HepG2 (cell line): ENCODE measurements at regions not wholly inside any gene's neighbourhood (a gene's known extent, or its start where the extent isn't known, plus 50 kb on each side); places are given as distances from the start of the nearest gene placed in this dataset.

Experiments
- ATAC-seq: fragments of 200-7000 bp; cut with Tn5 transposase; 3 replicates; pipeline ENCODE4 v1.9.1; 2020; ENCODE audit warnings: mild to moderate bottlenecking, moderate library complexity
- BruUV-seq: library from RNA; stranded (reverse); fragments of 400-500 nt; replicated peaks from 2 replicates; lab custom pipeline; 2021; lab: Mats Ljungman, UMichigan
- CTCF ChIA-PET: fragments of 300-600 bp; formaldehyde crosslinking; extraction: SDS; loops from one replicate; lab custom pipeline; 2021; ENCODE audit warnings: low total read pairs, inconsistent platforms, low intra/inter-chr PET ratio; lab: Yijun Ruan, JAX
- POLR2A ChIA-PET: fragments of 350-600 bp; sonication (Branson Sonifier 250); formaldehyde crosslinking; loops from one replicate; lab custom pipeline; 2020; ENCODE audit warnings: antibody characterized with exemption, inconsistent platforms; lab: Yijun Ruan, JAX
- DNase-seq: peaks from one replicate; pipeline ENCODE4 v3.0.0-alpha.2; 2015; ENCODE audit warnings: low spot score
- FAIRE-seq: peaks from 3 replicates; lab custom pipeline; 2011; peaks lifted over from hg19 to GRCh38; lab: Jason Lieb, UNC
- H2AFZ ChIP-seq: one replicate; pipeline ENCODE4 v1.6.1; 2011; ENCODE audit warnings: low read length, inconsistent platforms
- H3K27ac ChIP-seq: fragments of 300-600 bp; 3 replicates; pipeline ENCODE4 v1.8.0; 2011; ENCODE audit warnings: mixed run types, mild to moderate bottlenecking, mixed read lengths, low read length, inconsistent platforms; ENCODE audit not compliant: insufficient read depth; ENCODE audit errors: extremely low read length
- H3K27me3 ChIP-seq, 2 experiments: fragments of 200-600 bp in 1 of 2; 2 replicates in 1 of 2; 3 replicates in 1 of 2; pipeline versions ENCODE4 v1.6.0 to v1.8.0; 2011; ENCODE audit warnings: low read length in 2 of 2, mild to moderate bottlenecking in 2 of 2, moderate library complexity in 2 of 2, inconsistent platforms in 1 of 2; ENCODE audit not compliant: insufficient read depth in 2 of 2, control insufficient read depth in 1 of 2
- H3K36me3 ChIP-seq, 2 experiments: fragments of 200-600 bp in 1 of 2; replicated peaks in 1 of 2; 2 replicates in 1 of 2; 3 replicates in 1 of 2; pipeline versions ENCODE4 v1.5.1 to v1.8.0; 2011; ENCODE audit warnings: low read length in 2 of 2, inconsistent platforms in 1 of 2; ENCODE audit not compliant: insufficient read depth in 2 of 2, control insufficient read depth in 1 of 2
- H3K4me1 ChIP-seq: 2 replicates; pipeline ENCODE4 v1.5.1; 2012; ENCODE audit warnings: low read length, inconsistent platforms; ENCODE audit not compliant: insufficient read depth
- H3K4me2 ChIP-seq: 2 replicates; pipeline ENCODE4 v1.6.0; 2011; ENCODE audit warnings: low read depth, low read length, inconsistent platforms
- H3K4me3 ChIP-seq, 3 experiments: fragments of 200-600 bp in 1 of 3; sonication (generic), shearing (Covaris generic) in 1 of 3; replicated peaks in 1 of 3; 2 replicates each; pipeline ENCODE4 v1.5.1; 2011 to 2016; ENCODE audit warnings: low read length in 3 of 3, inconsistent platforms in 2 of 3, low read depth in 2 of 3, mild to moderate bottlenecking in 2 of 3, control low read depth in 1 of 3, mixed read lengths in 1 of 3; ENCODE audit not compliant: insufficient read depth in 1 of 3
- H3K79me2 ChIP-seq: one replicate; pipeline ENCODE4 v1.6.1; 2011; ENCODE audit warnings: low read length, inconsistent platforms; ENCODE audit not compliant: insufficient read depth
- H3K9ac ChIP-seq: 2 replicates; pipeline ENCODE4 v1.6.0; 2011; ENCODE audit warnings: mild to moderate bottlenecking, low read depth, low read length, inconsistent platforms; ENCODE audit not compliant: insufficient read depth
- H3K9me3 ChIP-seq: 2 replicates; pipeline ENCODE4 v1.5.1; 2012; ENCODE audit warnings: mild to moderate bottlenecking, low read length
- H4K20me1 ChIP-seq: 2 replicates; pipeline ENCODE4 v1.6.0; 2011; ENCODE audit warnings: inconsistent platforms, mild to moderate bottlenecking, low read length, moderate library complexity; ENCODE audit not compliant: insufficient read depth
- NAIF1 ChIP-seq: sonication (generic); formaldehyde crosslinking; IDR thresholded peaks from 2 replicates; pipeline ENCODE4 v1.5.0; 2020; ENCODE audit warnings: mild to moderate bottlenecking, missing genetic modification reagents, borderline replicate concordance
- RAD51 ChIP-seq: fragments of 450-650 bp; IDR thresholded peaks from 2 replicates; pipeline ENCODE4 v1.6.1; 2016; ENCODE audit warnings: borderline replicate concordance
- ZNF607 ChIP-seq: sonication (generic); formaldehyde crosslinking; IDR thresholded peaks from 2 replicates; pipeline ENCODE4 v1.5.1; 2020; ENCODE audit warnings: missing genetic modification reagents, mild to moderate bottlenecking, borderline replicate concordance
- ZNF768 ChIP-seq: sonication (generic); formaldehyde crosslinking; IDR thresholded peaks from 2 replicates; pipeline ENCODE4 v1.4.0; 2020; ENCODE audit warnings: missing genetic modification reagents
- WGBS: methylation state at CpG from one replicate; pipeline ENCODE4 v1.1.6; 2017; ENCODE audit warnings: low lambda C conversion rate; 5-methylcytosine and 5-hydroxymethylcytosine counted together
- in situ Hi-C: cut with HindIII; loops from 2 replicates; pipeline ENCODE4 v1.10.0; 2017; ENCODE audit warnings: low pct_unique_long_range_greater_than_20kb; ENCODE audit not compliant: extremely low pct_ligation_motif_present
- intact Hi-C: fragments of 100-400 bp; cut with micrococcal nuclease; formaldehyde crosslinking; loops from one replicate; pipeline ENCODE4 v1.10.0; 2022; ENCODE audit not compliant: unreplicated experiment
- TF ChIP-seq, protein P1 (sequence below), 2 experiments: sonication (generic) in 1 of 2; formaldehyde crosslinking in 1 of 2; IDR thresholded peaks; 2 replicates each; pipeline versions ENCODE4 v1.5.1 to v1.6.1; 2011 to 2020; ENCODE audit warnings: borderline replicate concordance in 1 of 2, low read depth in 1 of 2, low read length in 1 of 2, mild to moderate bottlenecking in 1 of 2, missing genetic modification reagents in 1 of 2, moderate library complexity in 1 of 2

DNA sequence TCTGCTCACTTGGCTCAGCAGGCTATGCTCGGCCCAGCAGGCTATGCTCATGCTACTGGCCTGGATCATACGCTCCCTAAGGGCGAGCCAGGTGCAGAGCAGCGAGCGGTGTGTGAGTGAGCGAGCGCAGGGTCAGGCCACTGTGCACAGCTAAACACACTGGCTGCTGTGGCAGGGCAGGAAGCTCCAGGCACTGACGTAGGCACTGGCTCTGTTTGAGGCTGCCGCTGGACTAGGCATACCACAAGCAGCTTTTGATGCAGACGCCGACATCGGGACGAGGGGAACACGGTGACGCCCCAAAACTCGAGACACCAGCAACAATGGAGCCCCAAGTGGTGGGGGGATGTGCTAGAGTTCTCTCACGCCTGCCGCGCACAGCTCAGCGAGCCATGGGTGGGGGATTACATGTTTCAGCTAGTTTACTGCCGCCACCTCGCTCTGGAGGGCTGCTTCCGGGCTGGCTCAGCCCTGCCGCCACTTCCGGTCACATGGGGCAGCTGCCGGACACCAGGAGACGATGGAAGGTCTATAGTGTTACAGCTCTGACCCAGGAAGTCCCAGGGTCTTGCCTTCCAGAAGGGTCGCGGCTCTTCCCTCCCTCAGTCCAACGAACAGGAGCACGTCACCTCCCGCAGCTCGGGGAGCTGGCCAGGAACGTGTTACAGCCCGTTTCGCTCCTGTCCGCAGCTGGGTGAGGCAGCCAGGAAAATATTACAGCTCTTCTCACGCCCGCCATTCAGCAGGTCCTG is 1176.9 kb upstream of the LRRTM1 start (continued):
- TF ChIP-seq, protein P1, sequence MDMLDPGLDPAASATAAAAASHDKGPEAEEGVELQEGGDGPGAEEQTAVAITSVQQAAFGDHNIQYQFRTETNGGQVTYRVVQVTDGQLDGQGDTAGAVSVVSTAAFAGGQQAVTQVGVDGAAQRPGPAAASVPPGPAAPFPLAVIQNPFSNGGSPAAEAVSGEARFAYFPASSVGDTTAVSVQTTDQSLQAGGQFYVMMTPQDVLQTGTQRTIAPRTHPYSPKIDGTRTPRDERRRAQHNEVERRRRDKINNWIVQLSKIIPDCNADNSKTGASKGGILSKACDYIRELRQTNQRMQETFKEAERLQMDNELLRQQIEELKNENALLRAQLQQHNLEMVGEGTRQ (IDR thresholded peaks at IDR 0.05; ENCODE audit: low read depth, low read length): no peak
- TF ChIP-seq, protein P1 (CRISPR knock-in tag; IDR thresholded peaks at IDR 0.05; ENCODE audit: borderline replicate concordance): peak; percentile 19; the same call in 1 of the 2 replicates
- TF ChIP-seq, all 625 proteins: peak for 5

DNA sequence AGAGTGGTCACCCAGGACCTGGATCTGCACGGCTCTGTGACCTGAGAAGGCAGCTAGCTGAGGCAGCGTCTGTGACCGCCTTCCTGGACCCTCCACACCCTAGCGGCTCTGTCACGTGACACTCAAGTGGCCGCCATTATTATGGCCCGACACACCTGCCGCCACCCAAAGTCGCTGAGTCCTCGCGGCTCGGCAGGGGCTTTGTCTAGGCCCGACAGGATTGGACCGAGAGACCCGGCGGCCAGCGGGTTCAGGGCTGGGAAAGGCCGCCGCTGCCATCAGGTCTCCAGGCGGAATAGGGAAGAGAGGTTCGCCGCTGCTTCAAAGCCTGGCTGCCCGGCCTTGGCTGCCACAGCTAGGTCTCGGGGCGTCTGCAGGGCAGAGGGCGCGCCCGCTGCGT is 1162.5 kb upstream of the LRRTM1 start:
- ATAC-seq (no peak), DNase-seq (no peak), FAIRE-seq (no peak)
- TF ChIP-seq NAIF1 (no peak), RAD51 (peak; percentile 70; the same call in 1 of the 2 replicates), ZNF768 (peak; percentile 14; the same call in 1 of the 2 replicates), ZNF607 (CRISPR knock-in tag) (no peak)
- Histone ChIP-seq H3K79me2 (no peaks in the 10 kb centered on the region), H3K4me3 (no peak overlapping the region), H3K27ac (no peak overlapping the region), H2AFZ (no peak overlapping the region), H3K27me3 (no peaks in the 10 kb centered on the region), H3K9me3 (peaks cover 68% of the 10 kb centered on the region), H4K20me1 (no peaks in the 10 kb centered on the region), H3K4me1 (no peaks in the 10 kb centered on the region), H3K4me2 (no peak overlapping the region), H3K36me3 (no peaks in the 10 kb centered on the region), H3K9ac (no peak overlapping the region)
- intact Hi-C loops (no loop called here), in situ Hi-C loops (no loop called here)
- POLR2A ChIA-PET: no interaction called here
- WGBS: 56% methylated on average over 15 of the region's 29 CpGs
- CTCF ChIA-PET: no interaction called here
- BruUV-seq: no TSS peak
